H1 (cell line): ENCODE measurements at regions not wholly inside any gene's neighbourhood (a gene's known extent, or its start where the extent isn't known, plus 50 kb on each side); places are given as distances from the start of the nearest gene placed in this dataset.

Experiments used
- CTCF ChIA-PET: fragments of 300-600 bp; sonication (Branson Sonifier 250); formaldehyde crosslinking; loops from one replicate; lab custom pipeline; 2021; ENCODE audit not compliant: partially characterized antibody; lab: Charles Lee
- POLR2A ChIA-PET: fragments of 300-600 bp; sonication (Branson Sonifier 250); formaldehyde crosslinking; loops from one replicate; lab custom pipeline; 2021; ENCODE audit warnings: inconsistent platforms; ENCODE audit not compliant: partially characterized antibody; lab: Charles Lee
- DNase-seq, 2 experiments: peaks; one replicate each; pipeline versions ENCODE4 v3.0.0 to v3.0.0-alpha.2; 2010 to 2022; ENCODE audit warnings: low spot score in 2 of 2, low read depth in 1 of 2, mixed read lengths in 1 of 2
- FAIRE-seq: peaks from 2 replicates; lab custom pipeline; 2011; peaks lifted over from hg19 to GRCh38; lab: Jason Lieb, UNC
- H2AFZ ChIP-seq: 2 replicates; pipeline ENCODE4 v1.8.1; 2012; ENCODE audit warnings: low read length, inconsistent platforms
- H2AK5ac ChIP-seq: 2 replicates; pipeline ENCODE4 v1.6.1; 2013; ENCODE audit warnings: low read depth, low read length
- H2BK120ac ChIP-seq: replicated peaks from 2 replicates; pipeline ENCODE3; 2013; ENCODE audit warnings: low read depth, low read length, inconsistent platforms
- H2BK12ac ChIP-seq: 2 replicates; pipeline ENCODE4 v1.6.1; 2013; ENCODE audit warnings: low read depth, low read length
- H2BK15ac ChIP-seq: 2 replicates; pipeline ENCODE4 v1.6.1; 2013; ENCODE audit warnings: low read length
- H2BK20ac ChIP-seq: 2 replicates; pipeline ENCODE4 v1.6.1; 2013; ENCODE audit warnings: low read length
- H2BK5ac ChIP-seq: 2 replicates; pipeline ENCODE4 v1.6.1; 2013; ENCODE audit warnings: low read depth, low read length
- H3K14ac ChIP-seq: 2 replicates; pipeline ENCODE4 v1.6.1; 2013; ENCODE audit warnings: inconsistent platforms; ENCODE audit not compliant: insufficient read length
- H3K18ac ChIP-seq: 2 replicates; pipeline ENCODE4 v1.6.1; 2013; ENCODE audit warnings: low read length; ENCODE audit errors: extremely low read depth
- H3K23ac ChIP-seq: 2 replicates; pipeline ENCODE4 v1.6.1; 2013; ENCODE audit warnings: inconsistent platforms; ENCODE audit not compliant: insufficient read length
- H3K23me2 ChIP-seq: 2 replicates; pipeline ENCODE4 v1.6.1; 2013; ENCODE audit warnings: low read depth, low read length
- H3K27ac ChIP-seq: 2 replicates; pipeline ENCODE4 v1.6.1; 2011; ENCODE audit warnings: low read depth, low read length, inconsistent platforms
- H3K27me3 ChIP-seq, 4 experiments: replicated peaks in 1 of 4; 1 replicate in 1 of 4; 2 replicates in 3 of 4; pipeline versions ENCODE4 v1.6.1 to v1.8.1; 2011 to 2013; ENCODE audit warnings: low read length in 3 of 4, mild to moderate bottlenecking in 3 of 4, inconsistent platforms in 2 of 4, mixed read lengths in 2 of 4, moderate library complexity in 1 of 4; ENCODE audit not compliant: control insufficient read depth in 3 of 4, insufficient read depth in 3 of 4; ENCODE audit errors: extremely low read depth in 1 of 4
- H3K36me3 ChIP-seq, 4 experiments: 2 replicates each; pipeline versions ENCODE4 v1.6.1 to v1.8.1; 2011 to 2013; ENCODE audit warnings: mild to moderate bottlenecking in 4 of 4, low read length in 3 of 4, moderate library complexity in 2 of 4, control low read depth in 1 of 4, inconsistent platforms in 1 of 4; ENCODE audit not compliant: insufficient read depth in 4 of 4, control insufficient read depth in 2 of 4
- H3K4ac ChIP-seq: replicated peaks from 2 replicates; pipeline ENCODE3; 2013; ENCODE audit warnings: low read length, low read depth, mixed read lengths, inconsistent platforms; ENCODE audit not compliant: insufficient read length
- H3K4me1 ChIP-seq, 4 experiments: replicated peaks in 1 of 4; 1 replicate in 1 of 4; 2 replicates in 3 of 4; pipeline versions ENCODE4 v1.6.1 to v1.8.1; 2011 to 2013; ENCODE audit warnings: low read length in 3 of 4, inconsistent platforms in 2 of 4, mixed read lengths in 1 of 4; ENCODE audit not compliant: insufficient read depth in 4 of 4, control insufficient read depth in 3 of 4
- H3K4me2 ChIP-seq, 2 experiments: 2 replicates each; pipeline versions ENCODE4 v1.6.1 to v1.8.1; 2011 to 2013; ENCODE audit warnings: low read depth in 2 of 2, low read length in 2 of 2, control low read depth in 1 of 2, inconsistent platforms in 1 of 2, mild to moderate bottlenecking in 1 of 2; ENCODE audit not compliant: insufficient read depth in 1 of 2
- H3K4me3 ChIP-seq, 4 experiments: fragments of 200-600, 300-600 bp in 1 of 4; sonication (generic), shearing (Covaris generic), sonication (Bioruptor Twin) in 1 of 4; 2 replicates each; pipeline versions ENCODE4 v1.5.1 to v1.8.1; 2011 to 2016; ENCODE audit warnings: low read length in 4 of 4, low read depth in 3 of 4, control low read depth in 2 of 4, inconsistent platforms in 2 of 4, mild to moderate bottlenecking in 2 of 4, mixed read lengths in 1 of 4, moderate library complexity in 1 of 4; ENCODE audit not compliant: insufficient read depth in 2 of 4; ENCODE audit errors: extremely low read depth in 1 of 4
- H3K56ac ChIP-seq: replicated peaks from 2 replicates; pipeline ENCODE3; 2013; ENCODE audit warnings: low read depth, mild to moderate bottlenecking, mixed read lengths, low read length, inconsistent platforms; ENCODE audit not compliant: insufficient read length
- H3K79me1 ChIP-seq: 2 replicates; pipeline ENCODE4 v1.6.1; 2013; ENCODE audit warnings: low read depth, low read length, control low read depth
- H3K79me2 ChIP-seq, 2 experiments: 2 replicates each; pipeline versions ENCODE4 v1.6.1 to v1.8.1; 2012 to 2013; ENCODE audit warnings: low read length in 2 of 2, mild to moderate bottlenecking in 2 of 2, inconsistent platforms in 1 of 2; ENCODE audit not compliant: insufficient read depth in 2 of 2, control insufficient read depth in 1 of 2
- H3K9ac ChIP-seq, 4 experiments: replicated peaks in 1 of 4; 1 replicate in 1 of 4; 2 replicates in 3 of 4; pipeline versions ENCODE4 v1.6.1 to v1.8.1; 2011 to 2013; ENCODE audit warnings: low read depth in 3 of 4, low read length in 3 of 4, control low read depth in 2 of 4, mild to moderate bottlenecking in 2 of 4, moderate library complexity in 2 of 4, inconsistent platforms in 1 of 4; ENCODE audit errors: extremely low read depth in 1 of 4
- H3K9me3 ChIP-seq, 2 experiments: 2 replicates each; pipeline versions ENCODE4 v1.6.1 to v1.8.1; 2012 to 2013; ENCODE audit warnings: mild to moderate bottlenecking in 2 of 2, moderate library complexity in 2 of 2, control low read depth in 1 of 2, inconsistent platforms in 1 of 2, low read depth in 1 of 2, low read length in 1 of 2, mixed read lengths in 1 of 2; ENCODE audit not compliant: insufficient read depth in 2 of 2
- H4K20me1 ChIP-seq, 2 experiments: replicated peaks in 1 of 2; 2 replicates each; pipeline versions ENCODE3 to v1.8.1; 2011 to 2013; ENCODE audit warnings: inconsistent platforms in 2 of 2, low read length in 2 of 2, mild to moderate bottlenecking in 1 of 2; ENCODE audit not compliant: insufficient read depth in 2 of 2, control insufficient read depth in 1 of 2
- H4K5ac ChIP-seq: 2 replicates; pipeline ENCODE4 v1.6.1; 2013; ENCODE audit warnings: low read length, low read depth, mixed read lengths, inconsistent platforms; ENCODE audit not compliant: insufficient read length
- H4K8ac ChIP-seq: 2 replicates; pipeline ENCODE4 v1.8.0; 2013; ENCODE audit warnings: mild to moderate bottlenecking, moderate library complexity, low read length, inconsistent platforms; ENCODE audit not compliant: insufficient read depth; ENCODE audit errors: extremely low read depth
- H4K91ac ChIP-seq: replicated peaks from 2 replicates; pipeline ENCODE3; 2013; ENCODE audit warnings: low read length, mixed read lengths, inconsistent platforms; ENCODE audit not compliant: insufficient read length
- ATF3 ChIP-seq: IDR thresholded peaks from 2 replicates; pipeline ENCODE4 v1.6.1; 2011; ENCODE audit warnings: low read depth, mild to moderate bottlenecking, low read length; ENCODE audit not compliant: insufficient read depth
- BACH1 ChIP-seq: IDR thresholded peaks from 2 replicates; pipeline ENCODE4 v1.6.1; 2012; ENCODE audit warnings: low read length, improper control_type of control experiment
- CBX5 ChIP-seq: fragments of 300-800, 300-1000 bp; sonication (generic); IDR thresholded peaks from 2 replicates; pipeline ENCODE4 v1.7.1; 2016; ENCODE audit warnings: antibody characterized with exemption, low read length, low read depth
- EP300 ChIP-seq, 2 experiments: IDR thresholded peaks; 1 replicate in 1 of 2; 2 replicates in 1 of 2; pipeline ENCODE4 v1.6.1; 2011 to 2012; ENCODE audit warnings: low read depth in 2 of 2, low read length in 2 of 2, mild to moderate bottlenecking in 2 of 2, borderline replicate concordance in 1 of 2, inconsistent platforms in 1 of 2, moderate library complexity in 1 of 2
- GTF2F1 ChIP-seq: IDR thresholded peaks from 2 replicates; pipeline ENCODE4 v1.6.1; 2012; ENCODE audit warnings: low read depth, low read length, improper control_type of control experiment, borderline replicate concordance
- HDAC2 ChIP-seq, 2 experiments: fragments of 300-600 bp in 1 of 2; sonication (generic) in 1 of 2; IDR thresholded peaks; 2 replicates each; pipeline ENCODE4 v1.6.1; 2011 to 2012; ENCODE audit warnings: low read depth in 2 of 2, low read length in 2 of 2, mild to moderate bottlenecking in 2 of 2, moderate library complexity in 2 of 2, borderline replicate concordance in 1 of 2, inconsistent platforms in 1 of 2
- HDAC6 ChIP-seq: IDR thresholded peaks from one replicate; pipeline ENCODE4 v1.7.1; 2012; ENCODE audit warnings: low read depth, mild to moderate bottlenecking, inconsistent platforms, low read length, moderate library complexity
- KDM1A ChIP-seq: fragments of 200-600, 300-600 bp; sonication (generic); IDR thresholded peaks from 2 replicates; pipeline ENCODE4 v1.7.1; 2016; ENCODE audit warnings: mild to moderate bottlenecking, low read length, borderline replicate concordance
- NANOG ChIP-seq: IDR thresholded peaks from 2 replicates; pipeline ENCODE4 v1.6.1; 2011; ENCODE audit warnings: low read length, low read depth, mild to moderate bottlenecking, inconsistent platforms; ENCODE audit not compliant: insufficient read depth, poor library complexity, severe bottlenecking
- POLR2A ChIP-seq, 2 experiments: IDR thresholded peaks; 1 replicate in 1 of 2; 2 replicates in 1 of 2; pipeline ENCODE4 v1.6.1; 2011; ENCODE audit warnings: low read depth in 2 of 2, low read length in 2 of 2, mild to moderate bottlenecking in 2 of 2; ENCODE audit errors: control extremely low read depth in 1 of 2
- RBBP5 ChIP-seq: IDR thresholded peaks from 2 replicates; pipeline ENCODE4 v1.7.1; 2012; ENCODE audit warnings: low read depth, mild to moderate bottlenecking, inconsistent platforms, low read length, moderate library complexity, borderline replicate concordance
- RXRA ChIP-seq: IDR thresholded peaks from 2 replicates; pipeline ENCODE4 v1.6.1; 2011; ENCODE audit warnings: low read depth, mild to moderate bottlenecking, low read length, moderate library complexity; ENCODE audit not compliant: insufficient read depth
- SP4 ChIP-seq: IDR thresholded peaks from 2 replicates; pipeline ENCODE4 v1.6.1; 2012; ENCODE audit warnings: low read length, inconsistent platforms
- TAF1 ChIP-seq: IDR thresholded peaks from 2 replicates; pipeline ENCODE4 v1.6.1; 2011; ENCODE audit warnings: mild to moderate bottlenecking, low read depth, low read length
- WGBS, 2 experiments: shearing (Covaris generic) in 1 of 2; methylation state at CpG; one replicate each; pipeline versions ENCODE4 v1.1.6 to v1.1.7; 2013 to 2015; ENCODE audit warnings: low lambda C conversion rate in 2 of 2, mixed read lengths in 2 of 2, inconsistent platforms in 1 of 2, low coverage in 1 of 2, missing lambda C conversion rate in 1 of 2; ENCODE audit not compliant: insufficient replicate concordance in 2 of 2, insufficient coverage in 1 of 2, insufficient read length in 1 of 2; ENCODE audit errors: extremely low coverage in 1 of 2, missing lambda C conversion rate in 1 of 2; 5-methylcytosine and 5-hydroxymethylcytosine counted together

GRCh38 chr1:90564164-90564563 lies 152.9 kb downstream of the BARHL2 start:
- H3K79me1 ChIP-seq = no peaks in the 10 kb centered on the region
- H3K79me2 ChIP-seq = no peaks in the 10 kb centered on the region
- H4K5ac ChIP-seq = no peak overlapping the region
- no peak overlapping the region for H4K8ac ChIP-seq
- no peak overlapping the region for H2BK120ac ChIP-seq
- no peak overlapping the region for H3K4me2 ChIP-seq
- no peak overlapping the region for H2BK5ac ChIP-seq
- no peak overlapping the region for H2BK20ac ChIP-seq
- H3K4ac ChIP-seq = no peak overlapping the region
- H4K91ac ChIP-seq = no peak overlapping the region
- H3K4me1 ChIP-seq = peaks cover 0 to 25% (median 18%) of the 10 kb centered on the region in 4 experiments; a peak in 6 of 7 replicates
- peaks cover 9 to 24% (median 22%) of the 10 kb centered on the region in 4 experiments for H3K27me3 ChIP-seq
- no peaks in the 10 kb centered on the region for H3K9me3 ChIP-seq
- no peak overlapping the region for H3K27ac ChIP-seq
- H3K9ac ChIP-seq = no peak overlapping the region
- no peak overlapping the region for H3K4me3 ChIP-seq
- no peak overlapping the region for H2AK5ac ChIP-seq
- no peak overlapping the region for H3K18ac ChIP-seq
- DNase-seq (no peak), FAIRE-seq (no peak)
- H3K23ac ChIP-seq = no peak overlapping the region
- WGBS, 2 experiments = 89% methylated on average over 2 of the region's 2 CpGs; no CpG with 5 or more reads in 1 of the 2 experiments
- peaks cover 0 to 5% of the 10 kb centered on the region in 2 experiments for H4K20me1 ChIP-seq
- H2BK12ac ChIP-seq = no peak overlapping the region
- ChIA-PET POLR2A (no interaction called here), CTCF (interaction anchor here (0.7 to 1.8 kb wide), 7 partner anchors 14 to 431 kb away, joined by 3 to 9 read pairs (median 4); no protein-coding TSS in a partner anchor)
- no peak overlapping the region for H2BK15ac ChIP-seq
- no peak overlapping the region for H3K56ac ChIP-seq
- no peaks in the 10 kb centered on the region; a peak in 1 of 8 replicates for H3K36me3 ChIP-seq
- H3K14ac ChIP-seq = no peak overlapping the region
- no peak overlapping the region for H2AFZ ChIP-seq
- TF ChIP-seq NANOG (no peak), HDAC6 (no peak), EP300 (IDR thresholded peaks at IDR 0.05; ENCODE audit: borderline replicate concordance in 1 of 2, low read depth in 2 of 2, low read length in 2 of 2) (no peak), KDM1A (no peak), POLR2A (IDR thresholded peaks at IDR 0.05; ENCODE audit: control extremely low read depth in 1 of 2, low read depth in 2 of 2, low read length in 2 of 2) (no peak), GTF2F1 (no peak), HDAC2 (IDR thresholded peaks at IDR 0.05; ENCODE audit: borderline replicate concordance in 1 of 2, low read depth in 2 of 2, low read length in 2 of 2) (no peak), CBX5 (no peak), ATF3 (no peak), SP4 (no peak), RBBP5 (no peak), BACH1 (no peak), TAF1 (no peak), RXRA (no peak)
- TF ChIP-seq, all 59 proteins: peak for 0
- H3K23me2 ChIP-seq = no peaks in the 10 kb centered on the region; the same call in 1 of the 2 replicates
